HG02678 (cell line): ENCODE measurements at regions not wholly inside any gene's neighbourhood (a gene's known extent, or its start where the extent isn't known, plus 50 kb on each side); places are given as distances from the start of the nearest gene placed in this dataset.
"Not testable (repeated sequence)": the region's sequence is repeated elsewhere in the genome, so short reads cannot be mapped to it uniquely, and the experiment has no call there.

Experiments used
- ATAC-seq: cut with Tn5 transposase; IDR thresholded peaks from one replicate; pipeline ENCODE4 v1.9.1; 2021; ENCODE audit warnings: mild to moderate bottlenecking, moderate library complexity; ENCODE audit not compliant: unreplicated experiment

DNA sequence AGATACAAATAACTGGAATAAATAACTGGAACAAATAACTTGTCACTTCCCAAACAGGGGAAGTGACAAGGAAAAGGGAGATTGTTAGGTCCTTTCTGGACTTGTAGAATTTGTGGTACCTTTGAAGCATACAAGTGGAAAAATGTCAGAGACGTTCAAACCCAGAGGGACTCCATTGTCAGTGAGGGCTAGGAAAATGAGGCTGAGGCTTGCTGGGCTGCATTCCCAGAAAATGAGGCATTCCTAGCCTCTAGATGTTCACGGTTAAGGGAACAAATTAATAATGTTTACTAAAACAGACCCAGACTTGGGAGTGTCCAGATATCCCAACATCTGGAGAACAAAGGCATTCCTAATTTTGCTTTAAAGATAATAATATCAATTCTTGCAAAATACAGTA is 1158.0 kb downstream of the PCDH9 start:
- not testable (repeated sequence) for ATAC-seq

DNA sequence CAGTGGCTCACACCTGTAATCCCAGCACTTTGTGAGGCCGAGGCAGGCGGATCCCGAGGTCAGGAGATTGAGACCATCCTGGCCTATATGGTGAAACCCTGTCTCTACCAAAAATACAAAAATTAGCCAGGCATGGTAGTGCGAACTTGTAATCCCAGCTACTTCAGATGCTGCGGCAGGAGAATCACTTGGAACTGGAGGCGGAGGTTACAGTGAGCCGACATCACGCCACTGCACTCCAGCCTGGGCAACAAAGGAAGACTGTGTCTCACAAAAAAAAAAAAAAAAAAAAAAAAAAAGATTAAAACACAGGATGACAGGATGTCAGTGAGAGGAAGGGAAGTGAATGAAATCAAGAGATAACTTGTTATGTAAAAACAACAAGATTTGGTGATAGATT is 1158.5 kb downstream of the PCDH9 start:
- no peak for ATAC-seq

DNA sequence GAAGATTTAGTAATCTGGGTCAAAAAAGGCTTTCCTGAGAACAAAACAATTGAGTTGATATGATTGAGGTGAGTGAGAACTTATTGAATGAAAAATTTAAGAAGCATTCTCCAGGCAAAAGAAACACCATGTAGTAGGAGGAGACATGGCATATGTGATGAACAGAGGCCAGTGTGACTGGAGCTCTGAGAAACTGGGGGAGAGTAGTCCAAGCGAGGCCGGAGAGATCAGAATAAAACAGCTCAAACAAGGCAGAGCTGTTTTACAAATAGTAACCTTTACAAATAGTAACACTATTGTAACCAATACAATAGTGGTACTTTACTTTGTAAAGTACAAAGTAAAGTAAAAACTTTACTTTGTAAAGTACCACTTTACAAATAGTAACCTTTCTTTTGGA is 1159.1 kb downstream of the PCDH9 start:
- ATAC-seq: no peak

DNA sequence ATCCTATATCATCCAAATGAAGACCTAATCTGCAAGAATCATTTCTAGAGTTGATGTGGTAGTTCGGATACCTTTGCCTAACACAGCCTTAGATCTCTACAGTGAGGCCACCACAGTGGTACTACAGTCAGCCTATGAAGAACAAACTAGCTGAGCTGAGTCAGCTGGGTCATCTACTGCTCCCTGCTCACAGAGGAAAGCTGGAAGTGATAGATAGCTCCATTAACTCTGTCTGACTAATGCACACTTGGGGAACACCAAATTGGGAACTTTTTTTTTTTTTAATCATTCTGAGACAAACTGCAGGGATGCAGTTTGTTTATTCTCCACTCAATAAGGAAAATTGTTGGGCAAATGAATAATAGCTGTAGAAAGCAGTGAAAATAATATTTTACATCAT is 1160.6 kb downstream of the PCDH9 start:
- no peak for ATAC-seq

DNA sequence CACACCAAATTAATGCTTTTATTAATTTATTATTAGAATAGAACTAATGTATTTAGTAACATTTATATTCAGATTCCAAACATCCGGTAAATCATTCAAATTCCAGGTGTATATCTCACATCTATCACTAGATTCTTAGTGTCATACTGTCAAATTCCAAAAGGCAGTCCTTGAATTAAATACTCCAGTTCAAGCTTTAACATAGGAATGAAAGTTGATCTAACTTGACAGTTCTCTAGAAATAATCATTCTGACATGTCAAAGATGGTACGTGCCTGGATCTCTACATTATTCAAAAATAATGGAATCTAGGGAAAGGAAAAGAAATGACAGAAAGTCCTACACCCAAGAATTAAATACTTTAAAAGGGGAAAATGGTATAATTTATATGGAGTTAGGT is 1161.5 kb downstream of the PCDH9 start:
- no peak for ATAC-seq

DNA sequence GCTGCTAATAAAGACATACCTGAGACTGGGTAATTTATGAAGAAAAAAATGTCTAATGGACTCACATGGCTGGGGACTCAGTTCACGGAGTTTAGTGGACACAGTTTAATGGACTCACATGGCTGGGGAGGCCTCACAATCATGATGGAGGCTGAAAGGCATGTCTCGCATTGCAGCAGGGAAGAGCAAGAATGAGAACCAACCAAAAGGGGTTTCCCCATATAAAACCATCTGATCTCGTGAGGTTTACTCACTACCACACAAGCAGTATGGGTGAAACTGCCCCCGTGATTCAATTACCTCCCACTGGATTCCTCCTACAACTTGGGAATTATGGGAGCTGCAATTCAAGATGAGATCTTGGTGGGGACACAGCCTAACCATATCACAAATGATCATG is 1181.2 kb downstream of the PCDH9 start:
- no peak for ATAC-seq

DNA sequence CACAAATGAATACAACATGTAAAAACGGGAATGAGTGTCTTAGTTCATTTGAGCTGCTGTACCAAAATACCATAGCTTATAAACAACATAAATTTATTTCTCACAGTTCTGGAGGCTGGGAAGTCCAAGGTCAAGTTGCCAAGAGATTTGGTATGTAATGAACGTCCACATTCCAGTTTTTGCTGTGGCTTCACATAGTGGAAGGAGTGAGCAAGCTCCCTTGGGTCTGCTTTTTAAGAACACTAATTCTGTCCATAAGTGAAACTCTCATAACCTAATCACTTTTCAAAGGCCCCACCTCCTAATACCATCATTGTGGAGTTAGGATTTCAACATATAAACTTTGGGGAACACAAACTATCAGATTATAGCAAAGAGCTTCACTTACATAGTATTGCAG is 1189.6 kb downstream of the PCDH9 start:
- ATAC-seq: no peak

DNA sequence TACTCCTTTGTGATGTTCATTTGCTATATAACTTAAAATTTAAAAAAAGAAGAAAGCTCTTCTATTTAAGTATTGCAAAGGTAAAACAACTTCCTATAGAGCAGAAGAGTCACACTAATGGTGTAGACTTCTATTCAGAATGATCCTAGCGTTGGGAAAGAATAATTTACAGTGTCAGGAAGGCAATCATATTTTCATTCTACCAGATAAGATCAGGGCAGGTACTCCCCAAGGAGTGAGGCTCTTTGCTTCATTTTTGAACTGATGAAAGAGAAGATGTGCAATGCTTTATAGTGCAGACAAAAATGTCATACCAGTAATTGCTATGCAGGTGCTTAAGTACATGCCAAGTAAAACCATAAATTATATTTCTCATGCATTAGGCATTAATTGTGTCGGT is 1193.0 kb downstream of the PCDH9 start:
- no peak for ATAC-seq

DNA sequence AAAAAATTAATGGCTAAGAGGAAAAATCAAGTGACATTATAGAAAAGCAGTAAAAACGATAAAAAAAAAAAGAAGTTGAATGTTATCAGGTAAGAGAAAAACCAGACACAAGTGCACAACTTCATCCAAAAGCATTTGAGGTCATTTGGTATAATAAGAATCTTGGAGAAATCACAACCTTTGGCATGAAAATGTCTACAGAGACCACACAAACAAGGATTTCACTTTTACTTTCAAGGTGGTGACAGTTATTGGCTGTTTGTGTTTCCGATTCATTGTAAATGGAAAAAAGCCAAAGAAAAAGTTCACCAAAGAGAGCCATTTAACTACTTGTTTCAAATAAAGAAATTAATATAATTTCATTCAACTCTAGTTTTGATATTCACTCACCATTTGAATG is 1193.5 kb downstream of the PCDH9 start:
- no peak for ATAC-seq

DNA sequence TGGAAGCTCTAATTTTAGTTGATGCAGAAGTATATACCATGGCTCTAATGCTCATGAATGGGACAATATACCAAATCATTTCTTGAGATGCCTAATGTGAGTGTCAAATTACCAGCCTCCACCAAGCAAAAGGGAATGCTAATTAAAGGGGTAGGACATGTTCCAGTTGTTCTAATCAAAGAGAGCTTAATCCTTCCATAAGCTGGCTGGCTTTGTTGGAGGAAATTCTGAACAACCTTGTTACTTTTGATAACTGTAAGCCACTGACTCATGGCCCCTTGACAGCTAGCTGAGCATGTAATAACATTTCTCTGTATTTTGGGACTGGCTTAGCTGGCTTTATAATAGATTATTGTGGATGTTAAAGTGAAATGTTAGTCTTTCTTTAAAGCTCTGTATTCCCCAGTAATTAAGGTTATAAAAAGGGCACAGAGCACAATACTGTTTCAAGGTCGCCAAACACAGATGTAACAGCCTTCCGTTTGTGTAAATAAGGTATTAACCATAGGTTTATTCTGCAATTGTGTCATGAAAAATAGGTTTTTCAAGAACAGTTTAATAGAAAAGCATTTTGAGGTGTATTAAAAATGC is 1194.0 kb downstream of the PCDH9 start:
- ATAC-seq: no peak

DNA sequence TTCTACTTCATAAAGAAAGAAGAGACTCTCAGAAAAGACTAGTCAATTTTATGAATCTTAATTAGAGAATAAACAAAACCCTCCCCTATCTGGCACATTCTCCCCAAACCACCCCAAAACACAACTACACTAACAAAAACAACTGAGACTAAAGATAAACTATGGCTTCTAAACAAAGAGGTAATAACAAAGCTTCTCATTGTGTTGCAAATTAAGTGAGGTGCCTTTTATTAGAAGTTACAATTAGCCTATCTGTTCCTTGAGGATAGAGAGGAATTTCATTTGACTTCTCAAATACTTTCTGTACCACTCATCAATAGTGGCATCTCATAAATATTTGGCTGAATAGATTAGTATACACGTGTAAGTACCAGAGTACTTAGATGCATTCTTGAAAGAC is 1196.2 kb downstream of the PCDH9 start:
- no peak for ATAC-seq

DNA sequence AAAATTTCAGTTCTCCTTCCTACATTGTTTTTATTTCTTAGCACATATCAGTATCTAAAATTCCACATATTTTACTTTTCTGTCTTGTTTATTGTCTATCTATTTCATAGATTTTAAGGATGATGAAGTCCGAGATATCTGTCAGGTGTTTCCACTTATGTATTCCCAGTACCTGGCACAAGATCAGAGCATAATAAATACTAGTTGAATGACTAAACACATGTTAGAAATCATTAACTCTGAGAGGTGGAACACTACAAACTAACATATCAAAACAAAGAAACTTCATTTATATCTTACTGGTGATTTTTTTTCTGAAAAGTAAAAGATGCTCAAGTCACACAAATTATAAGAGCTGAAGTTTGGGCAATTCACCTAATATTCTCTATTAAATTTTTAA is 1208.3 kb downstream of the PCDH9 start:
- no peak for ATAC-seq

DNA sequence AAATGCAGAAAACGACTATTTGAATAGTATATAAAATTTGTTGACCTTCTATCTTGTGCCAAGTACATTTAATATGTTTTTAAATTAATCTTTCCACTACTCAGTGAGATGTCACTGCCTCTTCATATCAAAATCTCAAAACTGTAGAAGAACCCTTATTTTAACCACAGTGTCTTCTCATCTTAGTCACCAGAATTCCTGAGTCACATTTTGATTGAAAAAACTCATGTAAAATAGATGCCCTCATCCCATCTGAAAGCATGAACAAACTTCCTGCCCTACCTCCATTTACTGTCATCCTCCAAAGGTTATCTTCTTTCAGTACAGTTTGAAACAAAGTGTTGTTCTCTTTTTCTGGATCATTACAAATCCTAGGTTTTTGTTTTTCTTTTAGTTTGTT is 1215.4 kb downstream of the PCDH9 start:
- ATAC-seq: no peak

DNA sequence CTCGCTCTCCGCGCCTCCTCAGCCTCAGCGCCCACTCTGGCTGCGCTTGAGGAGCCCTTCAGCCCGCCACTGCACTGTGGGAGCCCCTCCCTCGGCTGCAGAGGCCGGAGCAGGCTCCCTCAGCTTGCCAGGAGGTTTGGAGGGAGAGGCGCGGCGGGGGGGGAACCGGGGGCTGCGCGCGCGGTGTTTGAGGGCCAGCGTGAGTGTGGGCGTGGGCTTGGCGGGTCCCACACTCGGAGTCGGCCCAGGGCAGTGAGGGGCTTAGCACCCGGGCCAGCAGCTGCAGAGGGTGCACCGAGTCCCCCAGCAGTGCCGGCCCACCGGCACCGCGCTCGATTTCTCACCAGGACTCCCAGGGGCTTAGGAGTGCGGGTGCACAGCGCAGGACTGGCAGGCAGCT is 1220.9 kb downstream of the PCDH9 start:
- no peak for ATAC-seq

DNA sequence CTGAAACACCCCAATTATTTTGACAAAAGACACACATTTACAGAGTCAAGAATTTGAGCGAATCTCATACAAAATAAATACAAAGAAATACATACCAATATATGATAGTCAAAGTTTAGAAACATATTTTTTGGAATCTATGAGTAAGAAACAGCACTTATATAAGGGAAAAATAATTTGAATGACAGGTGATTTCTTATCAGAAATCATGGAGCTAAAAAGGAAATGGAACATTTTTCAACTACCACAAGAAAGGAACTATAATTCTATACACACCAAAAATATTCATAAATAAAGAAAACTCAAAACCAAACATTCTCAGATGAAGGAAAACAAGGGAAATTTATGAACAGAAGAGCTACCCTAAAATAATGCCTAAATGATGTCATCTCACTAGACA is 1226.6 kb downstream of the PCDH9 start:
- ATAC-seq: no peak

DNA sequence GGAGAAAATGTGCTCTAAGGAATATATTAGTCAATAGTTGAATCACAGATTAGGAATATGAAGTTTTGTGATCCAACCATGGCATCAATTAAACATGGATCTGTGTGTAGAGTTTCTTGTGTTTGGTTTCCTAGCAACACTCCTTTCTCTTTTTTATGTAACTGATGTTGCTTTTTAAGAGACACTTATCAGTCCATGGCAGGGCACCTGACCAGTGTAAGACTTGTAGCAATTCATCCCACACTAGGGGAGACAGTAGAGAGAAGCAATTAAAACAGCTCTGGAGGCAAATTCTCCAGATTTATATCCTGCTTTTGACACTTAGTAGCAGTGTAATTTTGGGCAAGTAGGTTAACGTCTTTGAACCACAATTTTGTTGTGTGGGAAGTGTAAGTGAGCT is 1229.0 kb downstream of the PCDH9 start:
- no peak for ATAC-seq

DNA sequence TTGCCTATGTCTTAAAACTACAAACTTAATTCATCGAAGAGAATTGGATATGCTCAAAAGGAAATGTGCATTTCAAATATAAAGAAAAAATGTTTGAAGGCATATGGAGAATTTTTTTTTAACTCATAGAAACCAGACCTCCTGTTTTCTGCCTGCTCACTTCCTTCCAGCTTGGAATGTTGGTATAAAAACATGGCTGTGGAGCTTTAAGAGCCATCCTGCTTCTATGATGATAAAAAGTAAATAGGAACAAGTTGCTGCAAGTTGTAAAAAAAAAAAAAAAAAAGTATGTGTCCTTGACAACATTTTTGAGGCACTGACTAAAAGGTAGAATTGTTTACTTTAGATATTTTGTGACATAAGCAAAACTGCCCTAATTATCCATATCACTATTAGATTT is 1230.7 kb downstream of the PCDH9 start:
- ATAC-seq: no peak

DNA sequence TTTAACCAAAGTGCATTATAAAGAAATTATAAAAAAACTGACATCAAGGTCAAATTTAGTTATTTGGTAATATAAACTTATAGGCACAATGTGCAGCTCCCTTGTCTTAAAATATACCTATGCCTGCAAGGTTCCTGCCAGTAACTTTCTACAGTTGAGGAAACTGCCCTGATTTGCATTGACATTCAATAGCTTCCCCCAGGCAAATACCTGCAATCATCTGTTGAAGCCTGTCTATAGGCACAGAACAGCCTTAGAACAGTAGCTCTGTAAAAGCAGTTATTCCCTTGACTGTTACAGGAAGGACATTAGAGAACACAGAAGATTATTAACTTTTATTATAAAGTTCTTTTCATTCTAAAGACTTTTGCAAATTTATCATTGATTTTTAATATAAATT is 1239.5 kb downstream of the PCDH9 start:
- no peak for ATAC-seq

DNA sequence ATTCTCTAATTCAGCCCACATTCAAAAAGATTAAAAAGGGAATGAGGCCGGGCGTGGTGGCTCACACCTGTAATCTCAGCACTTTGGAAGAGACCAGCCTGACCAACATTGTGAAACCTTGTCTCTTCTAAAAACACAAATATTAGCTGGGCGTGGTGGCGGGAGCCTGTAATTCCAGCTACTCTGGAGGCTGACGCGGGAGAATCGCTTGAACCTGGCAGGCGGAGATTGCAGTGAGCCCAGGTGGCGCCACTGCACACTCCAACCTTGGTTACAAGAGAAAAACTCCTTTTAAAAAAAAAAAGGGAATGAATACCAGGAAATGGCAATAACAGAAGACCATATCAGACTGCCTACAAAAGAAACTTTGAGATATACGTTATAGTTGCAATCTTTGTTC is 1244.5 kb downstream of the PCDH9 start:
- no peak for ATAC-seq

DNA sequence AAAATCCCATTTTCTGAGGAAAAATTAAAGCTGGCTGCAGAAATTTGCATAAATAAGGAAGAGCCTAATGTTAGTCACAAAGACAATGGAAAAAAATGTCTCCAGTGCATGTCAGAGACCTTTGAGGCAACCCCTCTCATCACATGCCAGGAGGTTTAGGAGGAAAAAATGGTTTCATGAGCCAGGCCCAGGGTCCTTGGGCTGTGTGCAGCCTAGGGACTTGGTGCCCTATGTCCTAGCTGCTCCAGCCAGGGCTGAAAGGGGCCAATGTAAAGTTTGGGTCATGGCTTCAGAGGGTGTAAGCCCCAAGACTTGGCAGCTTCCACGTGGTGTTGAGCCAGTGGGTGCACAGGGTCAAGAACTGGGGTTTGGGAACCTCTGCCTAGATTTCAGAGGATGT is 1252.6 kb downstream of the PCDH9 start:
- ATAC-seq: no peak

DNA sequence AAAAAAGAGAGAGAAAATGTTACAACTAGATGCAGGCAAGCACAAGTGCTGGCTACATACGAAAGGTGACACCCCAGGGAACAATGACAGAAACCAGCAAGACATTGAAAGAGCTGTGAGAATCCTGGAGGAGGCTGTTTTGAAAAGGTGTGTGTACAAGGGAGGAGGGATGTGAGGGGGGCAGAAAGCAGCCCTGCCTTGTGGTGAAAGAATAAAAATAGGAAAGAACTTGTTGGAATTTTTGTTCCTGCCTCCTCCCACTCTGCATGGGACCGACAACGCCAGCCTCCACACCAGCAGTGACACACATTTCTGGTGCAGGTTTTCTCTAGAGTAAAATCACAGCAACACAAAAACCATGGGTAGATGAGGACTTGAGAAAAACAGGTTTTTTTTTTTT is 1258.6 kb downstream of the PCDH9 start:
- no peak for ATAC-seq

DNA sequence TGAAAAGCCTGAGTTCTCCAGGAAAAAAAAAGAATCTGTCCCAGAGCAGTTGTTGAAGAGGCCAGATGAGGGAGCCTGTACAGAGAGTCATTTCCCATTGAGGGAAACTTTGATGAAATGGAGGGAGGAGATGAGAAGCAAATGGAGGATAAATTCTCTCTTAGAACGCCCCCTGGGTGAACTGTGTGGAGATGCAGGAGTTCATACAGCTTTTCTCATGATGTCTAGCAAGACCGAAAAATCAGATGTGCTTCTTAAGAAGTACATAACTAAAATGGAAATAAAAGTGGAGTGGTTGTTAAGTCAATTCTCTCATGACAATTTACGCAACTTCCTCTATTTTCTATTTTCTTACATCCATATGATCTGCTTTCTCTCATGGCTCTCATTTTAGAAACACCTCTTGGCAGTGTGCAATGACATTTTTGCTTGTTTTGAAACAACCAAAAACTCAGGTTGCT is 1263.1 kb downstream of the PCDH9 start:
- ATAC-seq: no peak

DNA sequence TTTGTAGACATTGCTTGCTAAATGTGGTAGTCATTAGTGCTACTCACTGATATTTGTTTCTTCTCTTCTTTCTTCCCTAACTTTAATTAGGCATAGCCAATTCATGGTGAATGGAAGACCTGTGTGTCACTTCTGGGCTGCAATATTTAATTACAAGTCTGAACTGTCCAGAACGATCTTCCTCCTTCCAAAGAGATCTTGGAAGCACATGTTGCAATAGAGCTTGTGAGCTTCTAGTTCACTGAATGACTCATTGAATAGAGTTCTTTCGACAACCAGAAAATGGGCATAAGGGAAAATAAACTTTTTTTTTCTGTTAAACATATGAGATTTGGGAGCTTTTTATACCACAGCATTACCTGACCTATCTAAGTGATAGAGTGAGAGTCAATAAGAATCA is 1264.6 kb downstream of the PCDH9 start:
- no peak for ATAC-seq

DNA sequence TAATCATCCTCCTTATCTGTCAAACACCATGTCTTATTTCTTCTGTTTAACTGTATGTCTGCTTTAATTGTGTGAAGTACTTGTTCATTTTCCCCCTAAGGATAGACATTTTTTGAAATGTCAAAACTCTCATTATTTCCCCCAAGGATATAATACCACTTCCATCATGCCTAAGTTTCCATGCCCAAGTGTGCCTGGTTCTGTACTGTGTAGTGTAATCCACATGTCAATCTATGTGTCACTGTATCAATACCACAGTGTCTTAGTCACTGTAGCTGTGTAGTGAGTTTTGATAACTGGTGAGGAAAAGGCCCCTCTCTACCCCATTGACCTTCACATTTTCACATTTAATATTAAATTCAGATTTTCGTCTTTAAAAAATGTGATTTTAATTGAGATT is 1265.5 kb downstream of the PCDH9 start:
- no peak for ATAC-seq
